OCI-LY7 (cell line): ENCODE measurements at regions not wholly inside any gene's neighbourhood (a gene's known extent, or its start where the extent isn't known, plus 50 kb on each side); places are given as distances from the start of the nearest gene placed in this dataset.

Experiments used
- EZH2phosphoT487 ChIP-seq: fragments of 200-600 bp; sonication (generic); IDR thresholded peaks from 2 replicates; pipeline ENCODE4 v1.6.1; 2018; ENCODE audit warnings: low read depth, borderline replicate concordance, mild to moderate bottlenecking, mixed run types, antibody characterized with exemption, low read length, moderate library complexity, mixed read lengths
- TF ChIP-seq, protein P1 (sequence below): fragments of 200-600 bp; sonication (generic); conservative IDR thresholded peaks from 2 replicates; pipeline ENCODE4 v1.5.1; 2014; ENCODE audit warnings: mild to moderate bottlenecking, antibody characterized with exemption, low read length, moderate library complexity, mixed read lengths

DNA sequence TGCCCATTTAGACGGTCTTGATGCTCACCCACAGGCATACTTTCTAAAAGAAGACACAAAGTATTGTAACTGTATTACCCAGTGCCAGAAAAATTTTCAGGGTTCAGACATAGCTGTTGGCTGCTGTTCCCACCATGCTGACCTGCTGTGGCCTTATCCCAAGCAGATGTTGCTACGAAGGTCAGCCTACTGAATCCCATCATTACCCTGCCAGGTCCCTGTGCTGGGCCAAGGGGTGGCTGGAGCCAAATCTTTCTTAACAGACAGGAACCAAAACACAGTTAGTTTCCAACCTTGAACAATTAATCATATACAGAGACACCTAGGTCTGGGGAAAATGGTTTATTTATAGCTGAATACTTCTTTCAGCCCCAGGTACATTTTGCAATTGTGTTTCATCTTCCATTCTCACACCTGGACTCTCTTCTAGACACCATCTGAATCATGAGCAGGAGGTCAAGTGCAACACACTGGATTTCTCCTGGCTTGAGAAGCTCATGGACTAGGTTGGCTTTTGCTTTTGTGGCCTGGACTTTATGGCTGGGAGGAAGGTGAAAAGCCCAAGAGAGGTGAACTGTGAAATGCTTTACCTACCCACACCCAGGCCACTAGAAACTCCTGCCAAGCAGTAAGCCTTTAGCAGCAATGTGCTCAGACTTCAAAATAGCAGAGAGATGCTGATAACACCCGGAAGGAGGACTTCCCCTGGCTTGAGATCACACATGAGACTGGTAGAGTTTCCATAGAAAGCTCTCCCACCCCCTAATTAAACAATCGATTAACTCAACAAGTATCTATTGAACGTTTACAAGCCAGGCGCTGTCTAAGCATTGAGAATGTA, 150.1 kb downstream of the SUDS3 start:
- TF ChIP-seq, protein P1, sequence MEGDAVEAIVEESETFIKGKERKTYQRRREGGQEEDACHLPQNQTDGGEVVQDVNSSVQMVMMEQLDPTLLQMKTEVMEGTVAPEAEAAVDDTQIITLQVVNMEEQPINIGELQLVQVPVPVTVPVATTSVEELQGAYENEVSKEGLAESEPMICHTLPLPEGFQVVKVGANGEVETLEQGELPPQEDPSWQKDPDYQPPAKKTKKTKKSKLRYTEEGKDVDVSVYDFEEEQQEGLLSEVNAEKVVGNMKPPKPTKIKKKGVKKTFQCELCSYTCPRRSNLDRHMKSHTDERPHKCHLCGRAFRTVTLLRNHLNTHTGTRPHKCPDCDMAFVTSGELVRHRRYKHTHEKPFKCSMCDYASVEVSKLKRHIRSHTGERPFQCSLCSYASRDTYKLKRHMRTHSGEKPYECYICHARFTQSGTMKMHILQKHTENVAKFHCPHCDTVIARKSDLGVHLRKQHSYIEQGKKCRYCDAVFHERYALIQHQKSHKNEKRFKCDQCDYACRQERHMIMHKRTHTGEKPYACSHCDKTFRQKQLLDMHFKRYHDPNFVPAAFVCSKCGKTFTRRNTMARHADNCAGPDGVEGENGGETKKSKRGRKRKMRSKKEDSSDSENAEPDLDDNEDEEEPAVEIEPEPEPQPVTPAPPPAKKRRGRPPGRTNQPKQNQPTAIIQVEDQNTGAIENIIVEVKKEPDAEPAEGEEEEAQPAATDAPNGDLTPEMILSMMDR = no peak
- no peak for TF ChIP-seq EZH2phosphoT487
